AG04450 (cell line): ENCODE measurements at regions not wholly inside any gene's neighbourhood (a gene's known extent, or its start where the extent isn't known, plus 50 kb on each side); places are given as distances from the start of the nearest gene placed in this dataset.

Experiments used
- CTCF ChIA-PET: fragments of 300-600, 350-600 bp; formaldehyde crosslinking; extraction: SDS; loops from one replicate; lab custom pipeline; 2022; ENCODE audit warnings: antibody characterized with exemption, inconsistent platforms; lab: Charles Lee
- POLR2A ChIA-PET: fragments of 350-600 bp; formaldehyde crosslinking; extraction: SDS; loops from one replicate; lab custom pipeline; 2021; ENCODE audit warnings: antibody characterized with exemption, inconsistent platforms; lab: Yijun Ruan, JAX
- DNase-seq: peaks from one replicate; pipeline ENCODE4 v3.0.0-alpha.2; 2011; ENCODE audit warnings: low read depth, low spot score
- H3K27ac ChIP-seq: one replicate; pipeline ENCODE4 v1.5.1; 2012; ENCODE audit warnings: low read depth, low read length, control low read depth
- H3K27me3 ChIP-seq: one replicate; pipeline ENCODE4 v1.6.0; 2012; ENCODE audit warnings: low read length; ENCODE audit not compliant: control insufficient read depth, insufficient read depth
- H3K4me3 ChIP-seq: 2 replicates; pipeline ENCODE4 v1.5.1; 2011; ENCODE audit warnings: mild to moderate bottlenecking, low read depth, low read length, control low read depth
- H3K9me3 ChIP-seq: 2 replicates; pipeline ENCODE4 v1.5.1; 2012; ENCODE audit warnings: low read length; ENCODE audit not compliant: control insufficient read depth, insufficient read depth
- TF ChIP-seq, protein P1 (sequence below): IDR thresholded peaks from 2 replicates; pipeline ENCODE4 v1.5.1; 2011; ENCODE audit warnings: low read depth, low read length, control low read depth, inconsistent platforms

DNA sequence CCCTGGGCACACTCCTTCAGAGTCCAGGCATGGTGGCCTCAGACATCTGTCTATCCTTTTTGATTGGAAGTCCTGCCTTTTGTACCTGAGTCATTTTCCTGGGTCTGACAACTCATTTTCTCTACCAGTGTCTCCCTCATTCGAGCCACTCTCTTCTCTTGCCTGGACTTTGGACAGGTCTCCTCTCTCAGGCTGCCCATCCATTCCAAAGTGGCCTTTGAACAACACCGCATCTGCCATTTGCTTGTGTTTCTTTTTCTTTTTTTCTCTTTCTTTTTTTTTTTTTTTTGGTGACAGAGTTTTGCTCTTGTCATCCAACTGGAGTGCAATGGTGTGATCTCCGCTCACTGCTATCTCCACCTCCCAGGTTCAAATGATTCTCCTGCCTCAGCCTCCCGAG is 142.1 kb upstream of the COBL start:
- no peak overlapping the region for H3K4me3 ChIP-seq
- no peak for DNase-seq
- TF ChIP-seq, protein P1, sequence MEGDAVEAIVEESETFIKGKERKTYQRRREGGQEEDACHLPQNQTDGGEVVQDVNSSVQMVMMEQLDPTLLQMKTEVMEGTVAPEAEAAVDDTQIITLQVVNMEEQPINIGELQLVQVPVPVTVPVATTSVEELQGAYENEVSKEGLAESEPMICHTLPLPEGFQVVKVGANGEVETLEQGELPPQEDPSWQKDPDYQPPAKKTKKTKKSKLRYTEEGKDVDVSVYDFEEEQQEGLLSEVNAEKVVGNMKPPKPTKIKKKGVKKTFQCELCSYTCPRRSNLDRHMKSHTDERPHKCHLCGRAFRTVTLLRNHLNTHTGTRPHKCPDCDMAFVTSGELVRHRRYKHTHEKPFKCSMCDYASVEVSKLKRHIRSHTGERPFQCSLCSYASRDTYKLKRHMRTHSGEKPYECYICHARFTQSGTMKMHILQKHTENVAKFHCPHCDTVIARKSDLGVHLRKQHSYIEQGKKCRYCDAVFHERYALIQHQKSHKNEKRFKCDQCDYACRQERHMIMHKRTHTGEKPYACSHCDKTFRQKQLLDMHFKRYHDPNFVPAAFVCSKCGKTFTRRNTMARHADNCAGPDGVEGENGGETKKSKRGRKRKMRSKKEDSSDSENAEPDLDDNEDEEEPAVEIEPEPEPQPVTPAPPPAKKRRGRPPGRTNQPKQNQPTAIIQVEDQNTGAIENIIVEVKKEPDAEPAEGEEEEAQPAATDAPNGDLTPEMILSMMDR: no peak
- ChIA-PET POLR2A (no interaction called here), CTCF (no interaction called here)
- H3K27ac ChIP-seq: no peak overlapping the region
- no peaks in the 10 kb centered on the region for H3K27me3 ChIP-seq
- H3K9me3 ChIP-seq: peaks cover 27% of the 10 kb centered on the region

DNA sequence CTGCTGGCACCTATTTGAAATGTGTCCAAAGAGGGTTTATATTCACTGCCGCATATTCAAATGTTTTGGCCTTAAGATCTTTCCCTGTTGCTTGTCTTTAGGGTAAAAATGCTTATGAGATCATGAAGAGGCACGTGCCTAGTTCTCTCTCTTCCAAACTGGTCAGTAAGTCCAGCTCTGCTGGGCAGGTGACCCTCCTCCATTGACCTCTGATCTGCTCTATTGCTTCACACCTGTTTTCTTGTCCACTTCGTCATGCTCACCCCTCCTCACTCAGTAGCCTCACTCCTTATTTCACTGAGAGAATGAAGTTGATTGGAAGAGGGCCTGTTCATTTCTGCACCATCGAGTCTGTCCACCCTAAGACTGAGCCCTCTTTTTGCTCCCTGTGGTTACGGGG is 140.5 kb upstream of the COBL start:
- POLR2A ChIA-PET: no interaction called here
- CTCF ChIA-PET: no interaction called here
- Histone ChIP-seq H3K27me3 (no peaks in the 10 kb centered on the region), H3K27ac (no peak overlapping the region), H3K4me3 (no peak overlapping the region), H3K9me3 (peaks cover 35% of the 10 kb centered on the region)
- no peak for DNase-seq
- TF ChIP-seq, protein P1: no peak

DNA sequence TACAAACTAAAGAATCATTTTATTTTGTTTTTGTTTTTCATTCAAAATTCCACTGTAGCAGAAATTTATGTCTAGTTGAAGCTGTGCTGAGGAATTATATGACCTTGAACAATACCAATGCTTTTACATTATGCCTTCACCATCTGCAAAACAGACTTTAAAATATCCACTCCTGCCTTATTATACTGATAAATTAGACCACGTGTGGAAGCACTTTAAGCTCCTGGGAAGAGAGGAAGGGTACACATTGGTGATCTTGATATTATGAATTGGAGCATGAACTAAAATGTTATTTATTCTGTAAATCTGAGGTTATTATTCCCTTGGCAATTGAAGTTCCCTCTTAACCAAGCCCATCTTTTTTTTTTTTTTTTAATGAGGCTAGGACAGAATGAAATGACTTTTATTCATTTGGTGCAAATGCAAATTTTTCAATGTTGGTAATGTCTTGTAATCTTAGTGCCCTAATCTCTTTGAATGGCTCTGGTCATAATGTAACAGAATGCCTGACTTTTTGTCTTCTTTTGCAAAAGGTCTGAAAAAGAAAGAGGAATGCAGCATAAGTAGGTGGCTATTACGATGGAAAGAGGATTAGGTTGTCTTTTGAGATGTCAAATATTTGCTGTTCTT is 139.9 kb upstream of the COBL start:
- no peak overlapping the region for H3K4me3 ChIP-seq
- TF ChIP-seq, protein P1: no peak
- DNase-seq: no peak
- ChIA-PET CTCF (no interaction called here), POLR2A (no interaction called here)
- H3K27ac ChIP-seq: no peak overlapping the region
- peaks cover 40% of the 10 kb centered on the region for H3K9me3 ChIP-seq
- H3K27me3 ChIP-seq: no peaks in the 10 kb centered on the region

DNA sequence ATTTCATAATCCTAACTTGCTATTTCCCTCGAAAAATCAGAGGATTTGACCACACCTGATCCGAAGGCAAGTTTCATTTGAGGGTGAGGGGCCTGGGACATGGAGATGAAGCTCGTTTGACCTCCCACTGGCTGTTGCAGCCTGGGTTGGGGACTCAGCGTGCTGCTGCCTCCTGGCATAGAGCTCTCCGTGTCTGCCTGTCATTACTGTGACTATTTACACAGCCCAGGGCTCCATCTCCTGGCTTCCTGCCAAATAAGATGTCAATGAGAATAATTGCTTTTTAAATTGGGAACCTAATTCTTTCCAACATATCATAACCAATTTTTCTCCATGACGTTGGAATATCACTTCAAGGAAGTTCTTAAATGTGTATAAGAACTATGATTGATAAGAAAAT is 139.3 kb upstream of the COBL start:
- no peak overlapping the region for H3K4me3 ChIP-seq
- TF ChIP-seq, protein P1: no peak
- H3K9me3 ChIP-seq: peaks cover 46% of the 10 kb centered on the region
- DNase-seq: no peak
- ChIA-PET CTCF (no interaction called here), POLR2A (no interaction called here)
- no peaks in the 10 kb centered on the region for H3K27me3 ChIP-seq
- H3K27ac ChIP-seq: no peak overlapping the region

DNA sequence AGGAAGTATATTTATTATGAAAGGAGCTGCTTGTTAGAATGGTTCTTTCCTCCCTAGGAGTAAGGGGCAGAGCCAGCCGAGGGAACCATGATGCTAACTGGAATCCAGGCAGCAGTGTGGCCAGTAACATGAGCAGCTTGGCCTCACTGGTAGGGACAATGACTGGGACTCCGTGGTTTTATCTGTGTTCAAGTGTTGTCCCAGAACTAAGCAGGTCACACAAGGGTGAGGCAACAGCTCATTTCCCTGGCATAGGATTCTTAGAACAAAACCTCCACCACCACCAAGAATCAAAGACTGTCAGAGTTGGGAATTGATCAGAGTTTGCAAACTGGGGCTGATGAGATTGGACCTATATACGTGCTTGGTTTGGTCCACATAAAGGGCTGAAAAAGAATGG is 138.9 kb upstream of the COBL start:
- Histone ChIP-seq H3K9me3 (peaks cover 50% of the 10 kb centered on the region), H3K27me3 (no peaks in the 10 kb centered on the region), H3K27ac (no peak overlapping the region), H3K4me3 (no peak overlapping the region)
- CTCF ChIA-PET: no interaction called here
- TF ChIP-seq, protein P1: no peak
- DNase-seq: no peak
- POLR2A ChIA-PET: no interaction called here
